ENCODE measurements at regions not wholly inside any gene's neighbourhood (a gene's known extent, or its start where the extent isn't known, plus 50 kb on each side); places are given as distances from the start of the nearest gene placed in this dataset.

DNA sequence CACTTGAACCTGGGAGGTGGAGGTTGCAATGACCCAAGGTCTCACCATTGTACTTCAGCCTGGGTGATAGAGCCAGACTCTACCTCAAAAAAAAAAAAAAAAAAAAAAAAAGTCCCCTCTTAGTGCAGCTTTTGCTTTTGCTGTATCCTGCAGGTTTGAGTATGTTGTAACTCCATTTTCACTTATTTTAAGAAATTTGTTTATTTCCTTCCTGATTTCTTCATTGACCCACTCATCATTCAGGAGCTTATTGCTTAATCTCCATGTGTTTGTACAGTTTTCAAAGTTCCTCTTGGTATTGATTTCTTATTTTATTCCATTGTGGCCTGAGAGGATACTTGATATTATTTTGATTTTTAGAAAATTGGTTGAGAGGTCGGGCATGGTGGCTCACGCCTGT is 50.9 kb upstream of the AK4 start:
- no peak for DNase-seq (ENCODE audit: low read depth, low spot score)
- Histone ChIP-seq H3K4me1 (ENCODE audit: control insufficient read depth, extremely low read depth, insufficient read depth, low read length) (no peaks in the 10 kb centered on the region), H3K9ac (ENCODE audit: control insufficient read depth, extremely low read depth, insufficient read depth, low read length) (no peak overlapping the region), H2AFZ (ENCODE audit: control insufficient read depth, low read length) (no peak overlapping the region), H3K9me3 (ENCODE audit: control insufficient read depth, low read depth, low read length) (no peaks in the 10 kb centered on the region), H3K9me1 (ENCODE audit: control insufficient read depth, extremely low read depth, insufficient read depth, low read length) (no peaks in the 10 kb centered on the region), H3K79me2 (ENCODE audit: control insufficient read depth, insufficient read depth, low read length) (no peaks in the 10 kb centered on the region), H3K27me3 (ENCODE audit: control insufficient read depth, extremely low read depth, insufficient read depth, low read length) (no peaks in the 10 kb centered on the region), H3K27ac (ENCODE audit: control insufficient read depth, insufficient read depth, low read length) (no peak overlapping the region), H3K36me3 (ENCODE audit: control insufficient read depth in 2 of 2, extremely low read depth in 1 of 2, insufficient read depth in 2 of 2, low read length in 2 of 2) (no peaks in the 10 kb centered on the region), H3K4me2 (ENCODE audit: control insufficient read depth, extremely low read depth, insufficient read depth, low read depth, low read length) (no peak overlapping the region), H3K4me3 (ENCODE audit: control insufficient read depth in 2 of 3, extremely low read depth in 1 of 3, insufficient read depth in 2 of 3, low read depth in 1 of 3, low read length in 3 of 3) (no peak overlapping the region), H4K20me1 (ENCODE audit: control insufficient read depth, extremely low read depth, insufficient read depth, low read length) (no peaks in the 10 kb centered on the region)
- FAIRE-seq, result no peak
- TF ChIP-seq, protein P1, sequence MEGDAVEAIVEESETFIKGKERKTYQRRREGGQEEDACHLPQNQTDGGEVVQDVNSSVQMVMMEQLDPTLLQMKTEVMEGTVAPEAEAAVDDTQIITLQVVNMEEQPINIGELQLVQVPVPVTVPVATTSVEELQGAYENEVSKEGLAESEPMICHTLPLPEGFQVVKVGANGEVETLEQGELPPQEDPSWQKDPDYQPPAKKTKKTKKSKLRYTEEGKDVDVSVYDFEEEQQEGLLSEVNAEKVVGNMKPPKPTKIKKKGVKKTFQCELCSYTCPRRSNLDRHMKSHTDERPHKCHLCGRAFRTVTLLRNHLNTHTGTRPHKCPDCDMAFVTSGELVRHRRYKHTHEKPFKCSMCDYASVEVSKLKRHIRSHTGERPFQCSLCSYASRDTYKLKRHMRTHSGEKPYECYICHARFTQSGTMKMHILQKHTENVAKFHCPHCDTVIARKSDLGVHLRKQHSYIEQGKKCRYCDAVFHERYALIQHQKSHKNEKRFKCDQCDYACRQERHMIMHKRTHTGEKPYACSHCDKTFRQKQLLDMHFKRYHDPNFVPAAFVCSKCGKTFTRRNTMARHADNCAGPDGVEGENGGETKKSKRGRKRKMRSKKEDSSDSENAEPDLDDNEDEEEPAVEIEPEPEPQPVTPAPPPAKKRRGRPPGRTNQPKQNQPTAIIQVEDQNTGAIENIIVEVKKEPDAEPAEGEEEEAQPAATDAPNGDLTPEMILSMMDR (optimal IDR thresholded peaks at IDR 0.05 in 1 of 3, IDR thresholded peaks at IDR 0.05 in 1 of 3, conservative IDR thresholded peaks at IDR 0.05 in 1 of 3; ENCODE audit: extremely low read depth in 1 of 3, insufficient read depth in 2 of 3, low read length in 3 of 3), result no peak
- no peak for TF ChIP-seq EZH2 (IDR thresholded peaks at IDR 0.05; ENCODE audit: low read length)
- dilution Hi-C loops (cut with MboI; ENCODE audit: extremely low pct_ligation_motif_present, low sequenced_read_pairs), result no loop called here

Small RNA genes lying in the stretch of these regions (small RNA-seq; reads per million reads assigned to genes)
- gene MIR101-1 (ENCODE audit: insufficient read length in 3 of 3, low read depth in 3 of 3, low replicate concordance in 1 of 3) (0.94 to 76.1 (median 36.4) reads per million in 3 experiments), gene MIR3671 (ENCODE audit: insufficient read length in 3 of 3, low read depth in 3 of 3, low replicate concordance in 1 of 3) (0 reads per million in 3 experiments), gene MRPS21P1 (ENCODE audit: insufficient read length in 3 of 3, low read depth in 3 of 3, low replicate concordance in 1 of 3) (0 reads per million in 3 experiments), gene RNU6-1176P (ENCODE audit: insufficient read length in 3 of 3, low read depth in 3 of 3, low replicate concordance in 1 of 3) (0 to 0.33 (median 0) reads per million in 3 experiments)

All from keratinocyte (primary cell).